Endodermal cell (in vitro differentiated cells): ENCODE measurements at regions not wholly inside any gene's neighbourhood (a gene's known extent, or its start where the extent isn't known, plus 50 kb on each side); places are given as distances from the start of the nearest gene placed in this dataset.

ENCODE experiments used
- DNase-seq: peaks from one replicate; pipeline ENCODE4 v3.0.0-alpha.2; 2017
- H3K27ac ChIP-seq: 2 replicates; pipeline ENCODE4 v1.5.1; 2013; ENCODE audit warnings: mild to moderate bottlenecking, low read depth, low read length, moderate library complexity
- H3K27me3 ChIP-seq: 2 replicates; pipeline ENCODE4 v1.6.1; 2013; ENCODE audit warnings: mild to moderate bottlenecking, low read length, moderate library complexity; ENCODE audit not compliant: insufficient read depth, control insufficient read depth, poor library complexity, severe bottlenecking
- H3K36me3 ChIP-seq: 2 replicates; pipeline ENCODE4 v1.7.0; 2013; ENCODE audit warnings: mild to moderate bottlenecking, low read length, moderate library complexity; ENCODE audit not compliant: control insufficient read depth, insufficient read depth
- H3K4me1 ChIP-seq: one replicate; pipeline ENCODE4 v1.7.0; 2013; ENCODE audit warnings: low read length; ENCODE audit not compliant: control insufficient read depth, insufficient read depth
- H3K4me3 ChIP-seq: 2 replicates; pipeline ENCODE4 v1.5.1; 2013; ENCODE audit warnings: mild to moderate bottlenecking, low read length, moderate library complexity
- H3K9ac ChIP-seq: 2 replicates; pipeline ENCODE4 v1.6.1; 2013; ENCODE audit warnings: mild to moderate bottlenecking, low read length, moderate library complexity; ENCODE audit not compliant: poor library complexity, severe bottlenecking; ENCODE audit errors: extremely low read depth
- H3K9me3 ChIP-seq: 2 replicates; pipeline ENCODE4 v1.6.1; 2013; ENCODE audit warnings: mild to moderate bottlenecking, low read length, moderate library complexity; ENCODE audit not compliant: control insufficient read depth
- H3K27ac Mint-ChIP-seq: 2 replicates; pipeline ENCODE4 v1.8.0; 2020; ENCODE audit warnings: mixed read lengths
- H3K27me3 Mint-ChIP-seq: 2 replicates; pipeline ENCODE4 v1.8.0; 2021; ENCODE audit warnings: mild to moderate bottlenecking, mixed read lengths; ENCODE audit not compliant: insufficient read depth
- H3K36me3 Mint-ChIP-seq: 2 replicates; pipeline ENCODE4 v1.8.0; 2020; ENCODE audit warnings: low read depth, mixed read lengths
- H3K4me1 Mint-ChIP-seq: 2 replicates; pipeline ENCODE4 v1.8.0; 2020; ENCODE audit warnings: mixed read lengths
- H3K4me3 Mint-ChIP-seq: 2 replicates; pipeline ENCODE4 v1.8.0; 2020; ENCODE audit warnings: mild to moderate bottlenecking, moderate library complexity, mixed read lengths
- H3K9me3 Mint-ChIP-seq: 2 replicates; pipeline ENCODE4 v1.8.0; 2020; ENCODE audit warnings: mild to moderate bottlenecking, mixed read lengths
- WGBS, 2 experiments: methylation state at CpG; one replicate each; pipeline versions ENCODE4 v1.1.5 to v1.1.7; 2013; ENCODE audit warnings: missing lambda C conversion rate in 2 of 2, mixed read lengths in 1 of 2; ENCODE audit not compliant: insufficient coverage in 1 of 2, insufficient read length in 1 of 2; 5-methylcytosine and 5-hydroxymethylcytosine counted together
- TF ChIP-seq, protein P1 (sequence below): fragments of 200-600 bp; sonication (generic); conservative IDR thresholded peaks from 2 replicates; pipeline ENCODE4 v1.5.0; 2021; ENCODE audit warnings: antibody characterized with exemption, mild to moderate bottlenecking

GRCh38 chr5:38653389-38653788 lies 96.9 kb upstream of the LIFR start:
- Histone ChIP-seq H3K4me1 (peaks cover 6% of the 10 kb centered on the region), H3K27me3 (no peaks in the 10 kb centered on the region), H3K27ac (no peak overlapping the region), H3K9me3 (no peaks in the 10 kb centered on the region), H3K36me3 (no peaks in the 10 kb centered on the region), H3K9ac (no peak overlapping the region), H3K4me3 (no peak overlapping the region)
- H3K9me3 Mint-ChIP-seq, result no peaks in the 10 kb centered on the region
- peaks cover 16% of the 10 kb centered on the region for H3K4me1 Mint-ChIP-seq
- peaks cover 5% of the 10 kb centered on the region for H3K27me3 Mint-ChIP-seq
- TF ChIP-seq, protein P1, sequence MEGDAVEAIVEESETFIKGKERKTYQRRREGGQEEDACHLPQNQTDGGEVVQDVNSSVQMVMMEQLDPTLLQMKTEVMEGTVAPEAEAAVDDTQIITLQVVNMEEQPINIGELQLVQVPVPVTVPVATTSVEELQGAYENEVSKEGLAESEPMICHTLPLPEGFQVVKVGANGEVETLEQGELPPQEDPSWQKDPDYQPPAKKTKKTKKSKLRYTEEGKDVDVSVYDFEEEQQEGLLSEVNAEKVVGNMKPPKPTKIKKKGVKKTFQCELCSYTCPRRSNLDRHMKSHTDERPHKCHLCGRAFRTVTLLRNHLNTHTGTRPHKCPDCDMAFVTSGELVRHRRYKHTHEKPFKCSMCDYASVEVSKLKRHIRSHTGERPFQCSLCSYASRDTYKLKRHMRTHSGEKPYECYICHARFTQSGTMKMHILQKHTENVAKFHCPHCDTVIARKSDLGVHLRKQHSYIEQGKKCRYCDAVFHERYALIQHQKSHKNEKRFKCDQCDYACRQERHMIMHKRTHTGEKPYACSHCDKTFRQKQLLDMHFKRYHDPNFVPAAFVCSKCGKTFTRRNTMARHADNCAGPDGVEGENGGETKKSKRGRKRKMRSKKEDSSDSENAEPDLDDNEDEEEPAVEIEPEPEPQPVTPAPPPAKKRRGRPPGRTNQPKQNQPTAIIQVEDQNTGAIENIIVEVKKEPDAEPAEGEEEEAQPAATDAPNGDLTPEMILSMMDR, result no peak
- DNase-seq, result no peak
- H3K27ac Mint-ChIP-seq, result no peak overlapping the region
- WGBS, 2 experiments, result 85 to 100% methylated on average over 2 of the region's 2 CpGs
- no peak overlapping the region for H3K4me3 Mint-ChIP-seq
- H3K36me3 Mint-ChIP-seq, result no peaks in the 10 kb centered on the region

- Histone ChIP-seq H3K9ac (no peak overlapping the region), H3K27me3 (no peaks in the 10 kb centered on the region), H3K4me1 (no peaks in the 10 kb centered on the region), H3K4me3 (no peak overlapping the region), H3K9me3 (no peaks in the 10 kb centered on the region), H3K27ac (no peak overlapping the region), H3K36me3 (no peaks in the 10 kb centered on the region)
- no peak overlapping the region for H3K27ac Mint-ChIP-seq
- peaks cover 13% of the 10 kb centered on the region for H3K4me1 Mint-ChIP-seq
- WGBS, 2 experiments, result 96 to 98% methylated on average over 6 of the region's 6 CpGs
- H3K36me3 Mint-ChIP-seq, result no peaks in the 10 kb centered on the region
- H3K9me3 Mint-ChIP-seq, result no peaks in the 10 kb centered on the region
- peaks cover 5% of the 10 kb centered on the region for H3K27me3 Mint-ChIP-seq
- TF ChIP-seq, protein P1, result no peak
- DNase-seq, result no peak
- H3K4me3 Mint-ChIP-seq, result no peak overlapping the region
These were observed 99.2 kb upstream of the LIFR start for GRCh38 chr5:38655691-38656090.

DNA sequence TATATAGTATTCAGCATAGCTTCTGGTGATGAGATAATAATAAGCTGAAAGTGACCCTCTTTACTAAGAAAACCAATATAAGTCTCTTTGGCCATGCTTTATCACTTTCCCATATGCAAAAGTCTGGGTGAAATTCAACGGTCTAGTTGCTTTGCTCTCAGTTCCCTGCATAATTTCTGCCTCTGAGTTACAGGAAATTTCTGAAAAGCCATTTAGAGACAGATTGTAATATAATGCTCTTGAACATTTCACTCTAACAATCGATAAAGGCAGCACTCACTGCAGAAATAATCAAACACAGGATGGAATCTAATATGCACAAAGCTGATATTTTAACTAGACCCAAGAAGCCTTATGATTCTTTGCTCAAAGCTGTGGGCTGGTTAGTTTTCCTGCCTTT lies 100.1 kb upstream of the LIFR start:
- DNase-seq, result no peak
- WGBS, 2 experiments, result 95 to 100% methylated on average over 2 of the region's 2 CpGs

More for the DNA sequence above, 100.1 kb upstream of the LIFR start:
- Mint-ChIP-seq H3K36me3 (no peaks in the 10 kb centered on the region), H3K27me3 (peaks cover 5% of the 10 kb centered on the region), H3K27ac (no peak overlapping the region), H3K4me1 (peaks cover 16% of the 10 kb centered on the region), H3K9me3 (no peaks in the 10 kb centered on the region), H3K4me3 (no peak overlapping the region)
- Histone ChIP-seq H3K9ac (no peak overlapping the region), H3K27ac (no peak overlapping the region), H3K36me3 (no peaks in the 10 kb centered on the region), H3K4me1 (peaks cover 5% of the 10 kb centered on the region), H3K9me3 (no peaks in the 10 kb centered on the region), H3K4me3 (no peak overlapping the region), H3K27me3 (no peaks in the 10 kb centered on the region)
- TF ChIP-seq, protein P1, result no peak
